Activated CD4-positive, alpha-beta T cell treated with anti-CD3 and anti-CD28 coated beads for 36 hours (primary cell): ENCODE measurements at regions not wholly inside any gene's neighbourhood (a gene's known extent, or its start where the extent isn't known, plus 50 kb on each side); places are given as distances from the start of the nearest gene placed in this dataset.

Source experiments
- ATAC-seq: fragments of 200-7000 bp; cut with Tn5 transposase; one replicate; pipeline ENCODE4 v1.10.0; 2021; ENCODE audit warnings: mild to moderate bottlenecking, moderate library complexity
- CTCF ChIA-PET: fragments of 350-600 bp; sonication (Branson Sonifier 250); formaldehyde crosslinking; loops from one replicate; lab custom pipeline; 2021; ENCODE audit warnings: antibody characterized with exemption; lab: Charles Lee
- POLR2A ChIA-PET: fragments of 350-600 bp; sonication (Branson Sonifier 250); formaldehyde crosslinking; loops from one replicate; lab custom pipeline; 2021; ENCODE audit warnings: antibody characterized with exemption, inconsistent platforms; lab: Charles Lee
- DNase-seq: peaks from one replicate; pipeline ENCODE4 v3.0.0-alpha.2; 2020
- H3K27ac Mint-ChIP-seq: one replicate; pipeline ENCODE4 v1.8.0; 2021; ENCODE audit warnings: mixed read lengths
- H3K27me3 Mint-ChIP-seq: one replicate; pipeline ENCODE4 v1.8.0; 2021; ENCODE audit warnings: mixed read lengths
- H3K36me3 Mint-ChIP-seq: one replicate; pipeline ENCODE4 v1.8.0; 2021; ENCODE audit warnings: low read depth, mixed read lengths
- H3K4me1 Mint-ChIP-seq: one replicate; pipeline ENCODE4 v1.8.0; 2021; ENCODE audit warnings: mixed read lengths
- H3K4me3 Mint-ChIP-seq: one replicate; pipeline ENCODE4 v1.8.0; 2021; ENCODE audit warnings: mild to moderate bottlenecking, moderate library complexity, mixed read lengths
- H3K9me3 Mint-ChIP-seq: one replicate; pipeline ENCODE4 v1.8.0; 2021; ENCODE audit warnings: low read depth, mixed read lengths
- intact Hi-C, 2 experiments: fragments of 100-400 bp; cut with DNase I in 1 of 2; cut with micrococcal nuclease in 1 of 2; formaldehyde crosslinking; loops; one replicate each; pipeline versions ENCODE4 v1.14.2 to v1.15.1; 2022 to 2024; cut with DNase I, micrococcal nuclease

DNA sequence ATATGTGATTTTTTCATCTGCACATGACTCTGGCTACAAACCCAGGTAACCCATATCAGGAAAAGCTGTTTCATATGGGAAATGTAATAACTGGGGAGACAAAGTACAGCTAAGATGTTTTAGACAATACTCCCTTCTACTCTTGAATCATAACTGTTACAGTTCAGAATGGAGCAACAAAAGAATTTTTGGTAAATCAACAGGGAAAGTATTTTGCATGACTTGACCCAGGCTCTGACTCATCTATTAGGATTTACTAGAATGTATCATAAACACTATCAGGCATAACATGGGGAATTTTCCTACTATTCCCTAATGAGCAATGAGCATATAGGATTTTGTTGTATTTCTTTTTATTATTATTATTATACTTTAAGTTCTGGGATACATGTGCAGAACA is 553.0 kb downstream of the SLC16A7 start:
- Mint-ChIP-seq H3K27ac (no peak overlapping the region), H3K4me3 (no peak overlapping the region), H3K27me3 (no peaks in the 10 kb centered on the region), H3K4me1 (no peaks in the 10 kb centered on the region), H3K36me3 (no peaks in the 10 kb centered on the region), H3K9me3 (no peaks in the 10 kb centered on the region)
- intact Hi-C loops: no loop called here
- CTCF ChIA-PET: no interaction called here
- DNase-seq (no peak), ATAC-seq (no peak)
- POLR2A ChIA-PET: no interaction called here

- Mint-ChIP-seq H3K36me3 (no peaks in the 10 kb centered on the region), H3K4me3 (no peak overlapping the region), H3K27me3 (no peaks in the 10 kb centered on the region), H3K9me3 (no peaks in the 10 kb centered on the region), H3K4me1 (no peaks in the 10 kb centered on the region), H3K27ac (no peak overlapping the region)
- no peak for ATAC-seq
- no peak for DNase-seq
- intact Hi-C loops: no loop called here
- CTCF ChIA-PET: no interaction called here
- POLR2A ChIA-PET: no interaction called here
Measured at GRCh38 chr12:60152756-60153155, 556.9 kb downstream of the SLC16A7 start.

- no peak for ATAC-seq
- ChIA-PET POLR2A (no interaction called here), CTCF (no interaction called here)
- intact Hi-C loops: no loop called here
- Mint-ChIP-seq H3K36me3 (no peaks in the 10 kb centered on the region), H3K4me1 (no peaks in the 10 kb centered on the region), H3K27ac (no peak overlapping the region), H3K9me3 (no peaks in the 10 kb centered on the region), H3K27me3 (no peaks in the 10 kb centered on the region), H3K4me3 (no peak overlapping the region)
- no peak for DNase-seq
Measured at GRCh38 chr12:60159761-60160160, 563.9 kb downstream of the SLC16A7 start.

DNA sequence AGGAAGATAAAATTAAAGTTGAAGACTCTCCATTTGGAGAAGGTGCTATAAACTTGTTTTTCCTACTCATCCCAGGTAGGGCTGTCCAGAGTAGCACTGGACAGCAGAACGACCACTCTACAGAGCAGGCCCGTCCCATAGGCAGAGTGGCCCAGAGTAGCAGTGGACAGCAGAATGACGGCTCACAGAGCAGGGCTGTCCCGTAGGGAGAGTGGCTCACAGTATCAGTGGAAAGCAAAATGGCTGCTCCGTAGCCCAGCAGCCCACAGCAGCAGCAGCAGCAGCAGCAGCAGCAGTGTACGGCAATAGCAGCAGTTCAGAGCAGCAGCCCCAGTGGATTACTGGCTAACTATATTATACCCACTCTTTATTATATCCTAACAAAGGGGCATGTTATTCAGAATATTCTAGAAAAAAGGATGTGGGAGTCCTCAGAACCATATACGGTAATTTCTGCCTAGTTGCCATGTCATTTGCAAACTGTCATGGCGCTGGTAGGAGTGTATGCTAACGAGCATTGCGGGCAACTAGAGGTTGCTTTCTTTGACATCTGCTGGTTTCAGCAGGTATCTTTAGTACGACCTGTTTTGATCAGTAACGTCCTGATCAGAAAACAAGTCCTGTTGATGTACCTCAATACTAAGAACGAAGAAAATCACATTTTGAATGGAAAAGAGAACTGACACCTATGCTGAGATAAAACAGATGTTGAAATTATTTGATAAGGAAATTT is 567.3 kb downstream of the SLC16A7 start:
- H3K4me3 Mint-ChIP-seq: no peak overlapping the region

DNA sequence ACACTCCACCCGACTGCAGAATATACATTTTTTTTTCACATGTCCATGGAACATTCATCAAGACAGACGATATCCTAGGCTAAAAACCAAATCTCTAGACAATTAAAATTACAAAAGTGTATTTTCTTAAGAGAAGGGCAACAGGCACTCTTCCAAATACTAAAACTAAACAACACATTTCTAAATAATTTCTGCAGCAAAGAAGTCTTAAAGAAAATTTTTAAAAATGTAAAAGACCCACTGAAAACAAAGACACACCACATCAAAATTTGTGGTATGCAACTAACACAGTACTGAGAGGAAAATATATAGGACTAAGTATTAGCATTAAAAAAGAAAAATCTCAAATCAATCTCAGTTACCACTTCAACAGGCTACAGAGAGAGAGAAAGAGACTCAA is 570.0 kb downstream of the SLC16A7 start:
- ChIA-PET CTCF (no interaction called here), POLR2A (no interaction called here)
- DNase-seq (no peak), ATAC-seq (no peak)
- Mint-ChIP-seq H3K27ac (no peak overlapping the region), H3K9me3 (peaks cover 5% of the 10 kb centered on the region), H3K27me3 (no peaks in the 10 kb centered on the region), H3K4me3 (no peak overlapping the region), H3K4me1 (no peaks in the 10 kb centered on the region), H3K36me3 (no peaks in the 10 kb centered on the region)
- intact Hi-C loops: no loop called here

More for the DNA sequence above, 567.3 kb downstream of the SLC16A7 start:
- H3K9me3 Mint-ChIP-seq: peaks cover 3% of the 10 kb centered on the region
- intact Hi-C loops: no loop called here
- ATAC-seq (no peak), DNase-seq (no peak)
- no peaks in the 10 kb centered on the region for H3K4me1 Mint-ChIP-seq
- H3K27ac Mint-ChIP-seq: no peak overlapping the region
- POLR2A ChIA-PET: no interaction called here
- H3K27me3 Mint-ChIP-seq: no peaks in the 10 kb centered on the region
- H3K36me3 Mint-ChIP-seq: no peaks in the 10 kb centered on the region
- CTCF ChIA-PET: no interaction called here

- ATAC-seq: no peak
- Mint-ChIP-seq H3K4me3 (no peak overlapping the region), H3K4me1 (no peaks in the 10 kb centered on the region), H3K36me3 (no peaks in the 10 kb centered on the region), H3K9me3 (peaks cover 5% of the 10 kb centered on the region), H3K27ac (no peak overlapping the region), H3K27me3 (no peaks in the 10 kb centered on the region)
- DNase-seq: no peak
- ChIA-PET CTCF (no interaction called here), POLR2A (no interaction called here)
- intact Hi-C loops: no loop called here
Measured at GRCh38 chr12:60168441-60168840, 572.6 kb downstream of the SLC16A7 start.

DNA sequence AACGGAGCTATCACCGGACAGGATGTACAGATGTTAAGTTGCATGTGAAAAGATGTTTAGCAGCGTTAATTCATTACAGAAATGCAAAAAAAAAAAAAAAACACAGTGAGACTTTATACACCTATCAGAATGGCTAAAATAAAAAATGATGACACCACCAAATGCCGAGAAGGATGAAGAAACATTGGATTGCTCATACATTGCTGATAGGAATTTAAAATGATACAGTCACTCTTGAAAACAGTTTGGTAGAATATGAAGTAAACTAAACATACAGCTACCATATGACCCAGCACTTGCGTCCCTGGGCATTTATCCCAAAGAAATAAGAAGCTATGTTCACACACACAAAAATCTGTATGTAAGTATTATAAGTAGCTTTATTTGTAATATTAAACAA is 574.1 kb downstream of the SLC16A7 start:
- H3K9me3 Mint-ChIP-seq: peaks cover 5% of the 10 kb centered on the region
- no peak overlapping the region for H3K4me3 Mint-ChIP-seq
- DNase-seq (no peak), ATAC-seq (no peak)
- intact Hi-C loops: no loop called here
- no peak overlapping the region for H3K27ac Mint-ChIP-seq
- no peaks in the 10 kb centered on the region for H3K36me3 Mint-ChIP-seq
- no peaks in the 10 kb centered on the region for H3K4me1 Mint-ChIP-seq
- POLR2A ChIA-PET: no interaction called here
- H3K27me3 Mint-ChIP-seq: no peaks in the 10 kb centered on the region
- CTCF ChIA-PET: no interaction called here

- Mint-ChIP-seq H3K27me3 (no peaks in the 10 kb centered on the region), H3K4me3 (no peak overlapping the region), H3K4me1 (no peaks in the 10 kb centered on the region), H3K36me3 (no peaks in the 10 kb centered on the region), H3K9me3 (peaks cover 2% of the 10 kb centered on the region), H3K27ac (no peak overlapping the region)
- ChIA-PET POLR2A (no interaction called here), CTCF (no interaction called here)
- intact Hi-C loops: no loop called here
- no peak for ATAC-seq
- no peak for DNase-seq
Measured at GRCh38 chr12:60172266-60173211, 576.7 kb downstream of the SLC16A7 start.

GRCh38 chr12:60173224-60174170 is 577.7 kb downstream of the SLC16A7 start:
- POLR2A ChIA-PET: no interaction called here

GRCh38 chr12:60174476-60174875 is 578.6 kb downstream of the SLC16A7 start:
- H3K27me3 Mint-ChIP-seq: no peaks in the 10 kb centered on the region
- ChIA-PET POLR2A (no interaction called here), CTCF (no interaction called here)
- H3K9me3 Mint-ChIP-seq: no peaks in the 10 kb centered on the region
- ATAC-seq: no peak
- no peak overlapping the region for H3K4me3 Mint-ChIP-seq
- H3K27ac Mint-ChIP-seq: no peak overlapping the region
- intact Hi-C loops: no loop called here
- DNase-seq: no peak
- no peaks in the 10 kb centered on the region for H3K4me1 Mint-ChIP-seq
- H3K36me3 Mint-ChIP-seq: no peaks in the 10 kb centered on the region

More at GRCh38 chr12:60173224-60174170, 577.7 kb downstream of the SLC16A7 start:
- Mint-ChIP-seq H3K36me3 (no peaks in the 10 kb centered on the region), H3K4me1 (no peaks in the 10 kb centered on the region), H3K9me3 (peaks cover 2% of the 10 kb centered on the region), H3K27me3 (no peaks in the 10 kb centered on the region), H3K27ac (no peak overlapping the region), H3K4me3 (no peak overlapping the region)
- DNase-seq (no peak), ATAC-seq (no peak)
- CTCF ChIA-PET: no interaction called here
- intact Hi-C loops: no loop called here

- no peak overlapping the region for H3K27ac Mint-ChIP-seq
- no peaks in the 10 kb centered on the region for H3K9me3 Mint-ChIP-seq
- ATAC-seq (no peak), DNase-seq (no peak)
- no peaks in the 10 kb centered on the region for H3K4me1 Mint-ChIP-seq
- no peaks in the 10 kb centered on the region for H3K36me3 Mint-ChIP-seq
- H3K4me3 Mint-ChIP-seq: no peak overlapping the region
- no peaks in the 10 kb centered on the region for H3K27me3 Mint-ChIP-seq
- POLR2A ChIA-PET: no interaction called here
- intact Hi-C loops: no loop called here
- CTCF ChIA-PET: no interaction called here
Measured at GRCh38 chr12:60174941-60175340, 579.1 kb downstream of the SLC16A7 start.
